GM10248 (cell line): ENCODE measurements at regions not wholly inside any gene's neighbourhood (a gene's known extent, or its start where the extent isn't known, plus 50 kb on each side); places are given as distances from the start of the nearest gene placed in this dataset.

Experiments used
- CTCF ChIA-PET: fragments of 300-600 bp; sonication (Branson Sonifier 250); formaldehyde crosslinking; extraction: SDS; loops from one replicate; lab custom pipeline; 2021; ENCODE audit warnings: antibody characterized with exemption; lab: Yijun Ruan, JAX
- POLR2A ChIA-PET: fragments of 350-650 bp; sonication (Branson Sonifier 250); formaldehyde crosslinking; extraction: SDS; loops from one replicate; lab custom pipeline; 2020; ENCODE audit warnings: antibody characterized with exemption; lab: Yijun Ruan, JAX
- DNase-seq: peaks from one replicate; pipeline ENCODE4 v3.0.0; 2012; ENCODE audit errors: extremely low spot score
- CTCF ChIP-seq: IDR thresholded peaks from 2 replicates; pipeline ENCODE4 v1.5.1; 2012; ENCODE audit warnings: mild to moderate bottlenecking, low read depth; ENCODE audit errors: extremely low read depth, missing control alignments, control extremely low read depth

- POLR2A ChIA-PET = no interaction called here
- TF ChIP-seq CTCF = no peak
- CTCF ChIA-PET = interaction anchor here (1.4 kb wide), 1 partner anchor 10 kb away, joined by 4 read pairs; no protein-coding TSS in a partner anchor
Measured at GRCh38 chr10:131514454-131514853, 202.9 kb upstream of the TCERG1L start.

GRCh38 chr10:131516285-131516684 is 204.8 kb upstream of the TCERG1L start:
- ChIA-PET POLR2A (no interaction called here), CTCF (no interaction called here)
- no peak for DNase-seq
- TF ChIP-seq CTCF = no peak

More at GRCh38 chr10:131514454-131514853, 202.9 kb upstream of the TCERG1L start:
- no peak for DNase-seq

GRCh38 chr10:131517781-131518180 is 206.3 kb upstream of the TCERG1L start:
- DNase-seq = no peak
- POLR2A ChIA-PET = no interaction called here
- CTCF ChIA-PET = no interaction called here
- no peak for TF ChIP-seq CTCF

- DNase-seq = no peak
- ChIA-PET CTCF (interaction anchor here (1.4 kb wide), 1 partner anchor 13 kb away, joined by 3 read pairs; no protein-coding TSS in a partner anchor), POLR2A (no interaction called here)
- no peak for TF ChIP-seq CTCF
Measured at GRCh38 chr10:131519723-131520605, 208.4 kb upstream of the TCERG1L start.

GRCh38 chr10:131531265-131532190 is 220.0 kb upstream of the TCERG1L start:
- ChIA-PET POLR2A (no interaction called here), CTCF (no interaction called here)
- DNase-seq = no peak
- no peak for TF ChIP-seq CTCF

GRCh38 chr10:131532291-131532690 is 220.8 kb upstream of the TCERG1L start:
- ChIA-PET POLR2A (no interaction called here), CTCF (no interaction called here)
- DNase-seq = no peak
- TF ChIP-seq CTCF = no peak
